HFF-Myc (cell line): ENCODE measurements at regions not wholly inside any gene's neighbourhood (a gene's known extent, or its start where the extent isn't known, plus 50 kb on each side); places are given as distances from the start of the nearest gene placed in this dataset.

Source experiments
- DNase-seq: peaks from one replicate; pipeline ENCODE4 v3.0.0-alpha.2; 2011; ENCODE audit warnings: low read depth; ENCODE audit errors: extremely low read depth
- H3K4me3 ChIP-seq: replicated peaks from 2 replicates; pipeline ENCODE4 v1.5.1; 2011; ENCODE audit warnings: low read depth, mild to moderate bottlenecking, control low read depth, low read length
- TF ChIP-seq, protein P1 (sequence below): IDR thresholded peaks from 2 replicates; pipeline ENCODE4 v1.5.1; 2012; ENCODE audit warnings: mild to moderate bottlenecking, low read depth, low read length, control low read depth; ENCODE audit errors: missing control alignments

DNA sequence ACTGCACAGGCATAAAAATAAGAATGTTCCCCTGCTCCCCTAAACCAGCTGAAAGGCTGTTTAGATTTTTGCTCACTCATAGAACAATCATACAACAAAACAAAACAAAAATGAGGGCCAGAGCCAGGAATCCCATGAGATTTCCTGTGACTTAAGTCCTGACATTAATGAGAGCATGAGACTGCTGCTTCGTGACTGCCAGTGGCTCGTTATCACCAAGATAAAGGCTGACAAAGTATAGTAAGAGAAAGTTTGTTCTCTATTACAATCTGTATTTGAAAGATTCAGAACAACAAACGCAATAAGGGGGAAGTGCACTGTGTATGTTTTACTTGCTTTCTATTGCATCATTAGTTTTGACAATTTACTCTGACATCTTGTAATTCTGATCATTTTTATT lies 837.1 kb upstream of the C9orf72 start:
- DNase-seq: no peak
- no peak overlapping the region for H3K4me3 ChIP-seq
- TF ChIP-seq, protein P1, sequence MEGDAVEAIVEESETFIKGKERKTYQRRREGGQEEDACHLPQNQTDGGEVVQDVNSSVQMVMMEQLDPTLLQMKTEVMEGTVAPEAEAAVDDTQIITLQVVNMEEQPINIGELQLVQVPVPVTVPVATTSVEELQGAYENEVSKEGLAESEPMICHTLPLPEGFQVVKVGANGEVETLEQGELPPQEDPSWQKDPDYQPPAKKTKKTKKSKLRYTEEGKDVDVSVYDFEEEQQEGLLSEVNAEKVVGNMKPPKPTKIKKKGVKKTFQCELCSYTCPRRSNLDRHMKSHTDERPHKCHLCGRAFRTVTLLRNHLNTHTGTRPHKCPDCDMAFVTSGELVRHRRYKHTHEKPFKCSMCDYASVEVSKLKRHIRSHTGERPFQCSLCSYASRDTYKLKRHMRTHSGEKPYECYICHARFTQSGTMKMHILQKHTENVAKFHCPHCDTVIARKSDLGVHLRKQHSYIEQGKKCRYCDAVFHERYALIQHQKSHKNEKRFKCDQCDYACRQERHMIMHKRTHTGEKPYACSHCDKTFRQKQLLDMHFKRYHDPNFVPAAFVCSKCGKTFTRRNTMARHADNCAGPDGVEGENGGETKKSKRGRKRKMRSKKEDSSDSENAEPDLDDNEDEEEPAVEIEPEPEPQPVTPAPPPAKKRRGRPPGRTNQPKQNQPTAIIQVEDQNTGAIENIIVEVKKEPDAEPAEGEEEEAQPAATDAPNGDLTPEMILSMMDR: no peak

- TF ChIP-seq, protein P1: no peak
- H3K4me3 ChIP-seq: no peak overlapping the region
- no peak for DNase-seq
Measured at GRCh38 chr9:28413471-28413870, 840.2 kb upstream of the C9orf72 start.

GRCh38 chr9:28423255-28423654 lies 850.0 kb upstream of the C9orf72 start:
- DNase-seq: no peak
- H3K4me3 ChIP-seq: no peak overlapping the region
- TF ChIP-seq, protein P1: no peak

GRCh38 chr9:28435456-28435855 lies 862.2 kb upstream of the C9orf72 start:
- TF ChIP-seq, protein P1: no peak
- no peak overlapping the region for H3K4me3 ChIP-seq
- DNase-seq: no peak

DNA sequence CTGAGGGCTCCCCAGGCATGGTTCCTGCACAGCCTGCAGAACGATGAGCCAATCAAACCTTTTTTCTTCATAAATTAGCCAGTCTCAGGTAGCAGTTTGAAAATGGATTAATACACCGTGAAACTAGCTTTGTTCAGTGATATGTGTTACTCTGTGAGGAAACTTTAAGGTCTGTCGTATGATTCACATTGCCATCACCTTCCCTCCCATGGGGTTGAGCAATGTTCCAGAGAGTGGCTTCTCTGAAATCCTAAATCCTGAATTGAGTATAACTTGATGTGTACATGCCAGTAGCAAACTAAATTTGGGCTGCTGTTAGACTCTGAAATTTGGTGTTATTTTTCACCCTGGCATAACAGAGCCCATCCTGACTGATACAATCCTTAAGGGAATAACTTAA lies 866.4 kb upstream of the C9orf72 start:
- no peak for DNase-seq
- no peak overlapping the region for H3K4me3 ChIP-seq
- TF ChIP-seq, protein P1: no peak

DNA sequence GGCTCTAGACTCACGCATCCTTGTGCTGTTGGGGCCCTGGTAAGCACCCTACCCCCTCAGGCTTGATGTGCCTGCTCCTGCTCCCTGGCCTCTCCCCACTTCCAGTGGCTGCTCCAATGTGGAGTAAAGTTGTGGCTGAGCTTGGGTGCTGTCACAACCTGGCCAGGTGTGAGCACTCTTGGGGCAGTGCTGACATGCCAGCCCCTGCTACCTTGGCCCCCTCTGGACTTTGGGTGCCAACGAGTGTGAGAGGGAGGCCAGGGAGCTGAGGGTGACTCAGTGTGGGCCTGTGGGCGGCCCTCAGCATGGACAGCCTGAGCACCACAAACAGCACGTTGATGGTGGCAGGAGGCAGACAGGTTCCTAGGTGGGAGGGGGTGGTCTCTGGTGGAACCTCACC lies 870.2 kb upstream of the C9orf72 start:
- H3K4me3 ChIP-seq: no peak overlapping the region
- TF ChIP-seq, protein P1: no peak
- DNase-seq: no peak

GRCh38 chr9:28444637-28445036 lies 871.4 kb upstream of the C9orf72 start:
- no peak overlapping the region for H3K4me3 ChIP-seq
- DNase-seq: no peak

More at GRCh38 chr9:28444637-28445036, 871.4 kb upstream of the C9orf72 start:
- TF ChIP-seq, protein P1: no peak
